ENCODE measurements at regions not wholly inside any gene's neighbourhood (a gene's known extent, or its start where the extent isn't known, plus 50 kb on each side); places are given as distances from the start of the nearest gene placed in this dataset.
"Not testable (repeated sequence)": the region's sequence is repeated elsewhere in the genome, so short reads cannot be mapped to it uniquely, and the experiment has no call there.

GRCh38 chr4:19583827-19584569 is 667.7 kb upstream of the SLIT2 start:
- no peak for DNase-seq (ENCODE audit: low spot score)
- intact Hi-C loops (cut with DNase I), result no loop called here
- peak; percentile 61 for ATAC-seq

DNA sequence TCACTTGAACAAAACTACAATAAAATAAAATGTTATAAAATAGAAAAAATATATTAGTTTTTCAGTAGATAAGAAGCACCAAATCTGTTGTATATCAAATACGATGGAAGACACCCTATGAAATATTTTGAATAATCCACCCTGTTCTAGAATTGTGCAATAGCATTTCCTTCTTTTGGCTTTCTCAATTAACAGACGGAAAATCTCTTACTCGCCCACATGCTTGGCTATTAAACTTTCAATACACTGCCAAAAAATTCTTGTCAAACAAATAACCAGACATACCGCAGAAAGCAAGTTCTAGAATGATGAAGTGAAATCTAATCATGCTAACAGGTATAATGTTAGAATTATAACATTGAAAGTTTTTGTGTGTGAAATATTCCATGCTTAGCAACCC is 671.6 kb upstream of the SLIT2 start:
- DNase-seq (ENCODE audit: low spot score) (no peak), ATAC-seq (peak; percentile 69)
- intact Hi-C loops (cut with DNase I), result no loop called here

DNA sequence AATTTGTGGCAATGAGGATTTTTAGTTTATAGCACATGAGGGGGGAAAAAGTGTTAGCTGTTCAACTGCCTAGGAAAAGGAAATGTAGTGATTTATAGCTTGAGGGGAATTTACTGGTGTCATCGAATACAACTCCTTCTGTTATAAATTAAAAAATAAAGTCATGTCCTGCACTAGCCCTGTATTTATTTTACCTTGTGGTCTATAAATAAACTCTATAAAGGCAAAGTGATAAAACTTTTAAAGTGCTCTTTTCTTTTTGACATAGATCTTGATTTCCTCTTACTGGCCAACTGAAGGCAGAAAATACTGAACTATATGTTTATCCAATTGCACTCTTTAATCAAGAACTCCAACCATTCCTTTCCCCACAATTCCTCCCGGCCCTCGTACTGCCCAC is 672.1 kb upstream of the SLIT2 start:
- intact Hi-C loops (cut with DNase I), result no loop called here
- no peak for ATAC-seq
- no peak for DNase-seq (ENCODE audit: low spot score)

DNA sequence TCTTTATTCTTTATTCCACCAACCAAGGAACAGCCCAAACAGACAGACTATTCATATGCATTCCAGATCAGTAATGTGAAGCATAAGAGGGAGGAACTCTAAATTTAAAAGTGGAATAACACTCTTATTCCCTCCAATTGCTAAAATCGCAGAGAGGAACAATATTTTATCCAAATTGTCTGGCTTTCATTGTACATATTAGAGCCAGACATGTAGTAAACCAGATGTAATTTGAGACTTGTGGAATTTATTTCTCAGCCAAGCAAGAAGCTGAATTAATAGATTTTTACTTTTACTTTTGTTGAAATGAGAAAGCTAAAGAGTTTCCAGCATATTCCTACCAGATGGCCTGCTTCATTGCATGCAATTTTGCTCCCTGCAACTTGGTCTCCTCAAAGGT is 674.6 kb upstream of the SLIT2 start:
- DNase-seq (ENCODE audit: low spot score), result no peak
- intact Hi-C loops (cut with DNase I), result no loop called here
- peak; percentile 35 for ATAC-seq

DNA sequence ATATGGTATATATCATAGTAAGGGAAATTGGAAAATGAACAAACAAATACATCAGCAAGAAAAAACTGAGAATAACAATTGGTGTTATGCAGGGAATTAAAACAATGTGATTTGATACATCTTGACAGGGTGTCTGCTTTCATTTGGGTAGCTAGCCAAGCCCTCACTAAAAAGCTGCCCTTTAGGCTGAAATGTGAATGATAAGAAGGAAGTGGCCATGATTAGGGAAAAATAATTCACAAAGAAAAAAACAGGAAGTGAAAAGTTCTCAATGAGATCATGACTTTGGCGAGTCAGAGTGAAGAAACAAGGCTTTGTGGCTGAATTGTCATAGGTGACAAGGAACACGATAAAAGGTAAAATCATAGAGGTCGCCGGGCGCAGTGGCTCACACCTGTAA is 675.8 kb upstream of the SLIT2 start:
- intact Hi-C loops (cut with DNase I), result no loop called here
- DNase-seq (ENCODE audit: low spot score) (no peak), ATAC-seq (no peak)

GRCh38 chr4:19566041-19566440 is 685.7 kb upstream of the SLIT2 start:
- intact Hi-C loops (cut with DNase I), result no loop called here
- no peak for ATAC-seq
- no peak for DNase-seq (ENCODE audit: low spot score)

- no peak for ATAC-seq
- intact Hi-C loops (cut with DNase I), result no loop called here
- no peak for DNase-seq (ENCODE audit: low spot score)
These were observed 689.2 kb upstream of the SLIT2 start for GRCh38 chr4:19562456-19562855.

GRCh38 chr4:19557161-19557560 is 694.5 kb upstream of the SLIT2 start:
- intact Hi-C loops (cut with DNase I), result no loop called here

GRCh38 chr4:19556276-19556675 is 695.4 kb upstream of the SLIT2 start:
- intact Hi-C loops (cut with DNase I); ATAC-seq; DNase-seq (ENCODE audit: low spot score): not testable (repeated sequence)

More at GRCh38 chr4:19557161-19557560, 694.5 kb upstream of the SLIT2 start:
- ATAC-seq (no peak), DNase-seq (ENCODE audit: low spot score) (no peak)

DNA sequence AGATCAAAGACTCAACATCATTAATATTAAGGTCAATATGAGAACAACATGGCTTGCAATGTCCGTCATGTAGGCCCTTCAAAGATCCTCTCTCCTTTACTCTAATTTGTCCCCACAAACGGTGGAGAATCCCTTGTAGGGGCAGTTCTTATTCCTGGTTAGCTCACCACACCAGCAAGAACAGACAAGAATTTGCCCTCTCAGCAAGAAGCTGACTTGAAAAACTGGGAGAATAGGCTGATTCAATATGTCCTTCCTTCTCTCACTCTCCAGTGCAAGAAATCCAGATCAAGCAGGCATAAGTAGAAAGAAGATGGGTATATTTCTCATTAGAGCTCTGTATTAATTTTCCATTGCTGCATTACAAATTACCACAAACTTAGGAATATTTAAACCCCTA is 704.2 kb upstream of the SLIT2 start:
- DNase-seq (ENCODE audit: low spot score) (no peak), ATAC-seq (no peak)
- intact Hi-C loops (cut with DNase I), result no loop called here

DNA sequence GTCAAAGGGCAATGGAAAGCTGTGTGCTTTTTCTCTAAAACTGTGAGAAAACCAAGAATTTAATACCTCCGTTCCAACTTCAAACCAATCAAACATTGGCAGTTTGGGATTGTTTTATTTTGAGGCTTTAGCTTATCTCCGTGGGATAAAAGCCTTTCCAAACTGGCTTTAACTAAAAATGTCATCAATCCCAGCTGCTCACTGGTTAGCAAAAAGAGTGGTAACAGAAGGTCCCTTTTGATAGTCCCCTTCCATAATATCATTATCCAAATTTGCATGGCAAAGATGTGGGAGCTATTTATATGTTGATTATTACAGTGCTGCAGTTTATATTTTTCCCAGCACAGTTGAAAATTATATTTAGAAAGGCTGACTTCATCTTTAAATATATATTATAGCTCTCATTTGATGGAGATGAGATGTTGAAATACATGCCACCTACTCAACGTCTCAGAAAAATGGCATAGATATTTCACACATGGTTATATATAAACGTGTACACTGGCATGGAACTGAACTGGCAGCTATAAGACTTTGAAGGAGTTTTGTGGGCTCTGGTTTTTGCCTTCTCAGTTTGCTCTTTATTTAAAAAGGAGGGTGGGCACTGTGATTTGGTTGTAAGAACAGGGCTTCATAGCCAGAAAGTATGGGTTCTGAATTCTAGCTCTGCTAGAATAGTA is 707.1 kb upstream of the SLIT2 start:
- intact Hi-C loops (cut with DNase I), result no loop called here

DNA sequence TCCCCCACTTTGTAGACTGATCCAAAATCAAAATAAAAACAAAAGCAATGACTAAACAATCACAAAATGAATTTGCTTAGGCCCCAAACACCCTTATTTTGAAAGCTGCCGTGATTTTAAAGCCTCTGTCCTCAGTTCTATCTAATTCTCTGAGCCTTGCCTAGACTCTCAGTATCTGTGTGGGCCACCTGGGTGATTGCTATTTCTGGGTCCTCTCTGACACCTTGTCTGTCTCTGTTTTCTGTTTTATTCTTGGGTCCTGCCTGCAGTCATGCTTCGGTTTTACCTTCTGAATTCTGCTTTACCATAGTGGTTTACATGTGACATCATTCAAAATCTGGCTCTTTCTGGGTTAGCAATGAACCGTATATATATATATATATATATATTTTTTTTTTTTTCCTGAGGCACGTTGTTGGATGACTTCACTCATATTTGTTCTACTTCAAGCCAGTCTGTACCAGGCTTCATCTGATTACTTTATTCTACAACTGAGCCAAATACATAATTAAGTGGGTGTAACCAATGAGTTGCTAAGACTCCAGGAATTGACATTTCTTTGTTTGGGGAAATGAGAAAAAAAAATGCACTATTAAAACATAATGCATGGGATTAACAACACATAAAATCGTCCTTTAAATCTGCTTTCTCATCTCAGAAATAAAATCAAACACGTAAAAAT is 710.7 kb upstream of the SLIT2 start:
- no peak for ATAC-seq
- intact Hi-C loops (cut with DNase I), result no loop called here
- DNase-seq (ENCODE audit: low spot score), result no peak

More for the DNA sequence above, 707.1 kb upstream of the SLIT2 start:
- DNase-seq (ENCODE audit: low spot score) (no peak), ATAC-seq (no peak)

- intact Hi-C loops (cut with DNase I), result no loop called here
- no peak for ATAC-seq
- DNase-seq (ENCODE audit: low spot score), result no peak
These were observed 712.5 kb upstream of the SLIT2 start for GRCh38 chr4:19539201-19539600.

DNA sequence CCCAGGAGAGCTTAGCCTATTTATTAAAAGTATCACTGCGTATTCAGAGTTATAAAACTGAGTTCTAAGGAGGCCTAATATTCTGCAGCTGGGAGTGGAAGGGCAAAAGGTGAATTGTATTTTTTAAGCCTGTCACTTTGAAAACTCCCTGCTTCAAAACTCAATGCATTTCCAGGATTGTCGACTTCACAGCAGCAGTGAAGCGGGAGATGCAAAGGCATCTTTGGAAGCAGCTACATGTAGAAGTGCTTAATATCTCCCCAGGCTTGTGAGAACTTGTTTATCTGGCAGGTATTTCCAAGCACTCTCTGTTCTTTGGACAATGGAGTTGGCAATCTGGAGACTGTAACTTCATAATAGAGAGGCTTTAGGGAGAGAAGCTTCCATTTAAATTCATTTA is 717.5 kb upstream of the SLIT2 start:
- ATAC-seq, result no peak
- no peak for DNase-seq (ENCODE audit: low spot score)
- intact Hi-C loops (cut with DNase I), result no loop called here

DNA sequence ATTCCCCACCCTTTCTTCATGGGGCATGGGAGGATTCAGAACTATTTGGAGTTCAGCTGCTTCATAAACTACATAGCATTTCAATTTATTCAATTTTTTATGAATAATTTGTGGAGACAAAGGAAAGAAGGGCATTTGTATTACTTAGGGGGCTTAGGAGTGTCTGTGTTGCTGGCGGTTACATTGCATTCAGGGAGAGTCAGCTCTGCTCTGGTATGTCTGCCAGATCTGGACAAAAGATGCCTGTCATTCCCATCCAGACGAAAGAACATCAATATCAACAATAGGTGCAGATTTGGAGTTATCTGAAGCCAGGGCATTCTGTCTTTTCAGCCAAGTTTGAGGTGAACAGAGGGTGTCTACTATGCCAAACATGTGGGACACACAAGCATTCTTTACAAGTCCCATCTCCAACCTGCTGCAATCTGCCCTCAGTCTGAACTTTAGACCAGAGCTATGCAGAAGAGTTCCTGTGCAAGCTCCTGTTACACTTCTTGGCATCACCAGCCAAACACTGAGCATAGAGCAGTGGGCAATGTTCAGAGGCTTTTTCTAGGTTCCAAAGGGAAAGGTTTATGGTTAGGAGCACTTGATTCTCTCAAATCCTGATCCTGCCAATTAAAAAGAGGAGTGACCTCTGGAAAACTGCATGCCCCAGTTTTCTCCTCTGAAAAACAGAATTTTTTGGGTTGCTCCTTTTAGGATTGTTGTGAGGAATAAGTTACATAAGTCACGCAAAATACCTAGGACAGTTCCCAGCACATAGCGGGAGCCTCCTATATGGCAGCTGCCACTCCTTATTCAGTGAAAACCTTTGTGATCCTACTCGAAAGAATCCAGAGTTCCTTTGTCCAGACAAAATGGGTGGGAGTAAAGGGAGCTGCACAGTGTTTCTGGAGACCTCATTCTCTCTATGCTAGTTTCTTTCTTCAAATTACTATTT is 719.5 kb upstream of the SLIT2 start:
- intact Hi-C loops (cut with DNase I), result no loop called here
- no peak for ATAC-seq
- no peak for DNase-seq (ENCODE audit: low spot score)

DNA sequence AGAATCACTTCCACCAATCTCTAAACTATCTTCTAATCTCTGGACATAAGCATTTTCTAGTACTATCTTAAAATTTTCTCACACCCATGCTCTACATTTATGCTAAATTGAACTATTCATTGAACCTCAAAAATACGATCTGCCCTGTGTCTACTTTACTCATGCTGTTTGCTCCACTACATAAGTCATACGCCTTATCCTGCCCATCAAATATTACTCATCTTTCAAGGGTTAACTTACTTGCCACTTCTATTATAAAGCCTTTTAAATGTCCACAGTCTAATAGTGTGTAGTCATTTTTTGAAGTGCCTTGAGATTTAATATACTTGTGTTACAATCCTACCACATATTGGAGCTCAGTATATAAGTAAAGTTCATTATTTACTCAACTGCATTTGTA is 727.7 kb upstream of the SLIT2 start:
- intact Hi-C loops (cut with DNase I), result no loop called here
- no peak for ATAC-seq
- DNase-seq (ENCODE audit: low spot score), result no peak

DNA sequence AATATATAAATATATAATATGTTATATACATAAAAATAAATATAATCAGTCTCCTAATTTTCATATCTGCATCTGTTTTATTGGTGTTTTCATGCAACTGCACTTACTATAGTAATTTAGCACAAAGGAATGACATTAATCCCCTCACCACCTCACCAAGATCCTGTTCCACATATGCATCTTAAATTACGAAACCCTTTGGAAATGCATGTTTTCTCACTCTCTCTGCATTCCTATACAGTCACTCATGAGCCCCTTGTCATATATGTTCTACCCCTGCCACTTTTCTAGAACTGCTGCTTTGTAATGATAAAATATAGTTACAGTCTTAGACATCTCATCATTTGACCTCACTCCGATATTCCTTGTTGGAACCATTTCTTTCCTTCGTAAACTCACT is 728.7 kb upstream of the SLIT2 start:
- intact Hi-C loops (cut with DNase I), result no loop called here
- no peak for DNase-seq (ENCODE audit: low spot score)
- ATAC-seq, result no peak

DNA sequence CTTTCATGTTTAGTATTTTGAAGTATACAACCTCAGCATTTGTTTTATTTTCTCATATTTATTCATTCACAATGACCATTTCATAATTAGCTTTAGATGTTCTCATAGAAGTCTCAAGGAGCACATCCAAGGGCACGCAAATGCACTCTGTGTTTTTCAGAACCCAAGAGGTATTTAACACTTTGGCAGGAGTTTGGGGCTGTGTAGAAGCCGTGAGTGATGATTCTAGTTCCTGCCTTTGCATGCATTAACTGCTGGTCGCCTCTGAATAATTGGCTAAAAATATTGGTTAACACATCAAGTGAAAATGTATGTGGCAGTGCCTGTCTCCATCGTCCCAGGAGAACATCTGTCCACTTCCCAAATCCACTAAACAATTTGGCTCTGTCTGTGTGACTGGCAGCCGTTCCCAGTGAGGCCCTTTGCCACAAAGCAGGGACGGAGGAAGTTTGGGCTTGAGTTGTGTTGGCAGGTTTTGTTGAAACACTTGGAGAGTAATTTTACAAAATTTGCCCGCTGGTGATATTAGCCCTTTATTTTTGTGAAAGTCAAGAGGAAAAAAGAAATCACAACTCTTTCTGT is 730.7 kb upstream of the SLIT2 start:
- intact Hi-C loops (cut with DNase I), result no loop called here
- ATAC-seq (no peak), DNase-seq (ENCODE audit: low spot score) (no peak)
